A172 (cell line): ENCODE measurements at regions not wholly inside any gene's neighbourhood (a gene's known extent, or its start where the extent isn't known, plus 50 kb on each side); places are given as distances from the start of the nearest gene placed in this dataset.

Source experiments
- DNase-seq: peaks from one replicate; pipeline ENCODE4 v3.0.0-alpha.2; 2015; ENCODE audit warnings: low spot score

- DNase-seq = no peak
Measured at GRCh38 chr3:30069056-30069455, 537.3 kb upstream of the TGFBR2 start.

GRCh38 chr3:30073040-30073439 lies 533.4 kb upstream of the TGFBR2 start:
- DNase-seq = no peak

- DNase-seq = peak; percentile 11
Measured at GRCh38 chr3:30073622-30074021, 532.8 kb upstream of the TGFBR2 start.

- peak; percentile 39 for DNase-seq
Measured at GRCh38 chr3:30075514-30075913, 530.9 kb upstream of the TGFBR2 start.

- DNase-seq = no peak
Measured at GRCh38 chr3:30076899-30077298, 529.5 kb upstream of the TGFBR2 start.

- no peak for DNase-seq
Measured at GRCh38 chr3:30077746-30078145, 528.7 kb upstream of the TGFBR2 start.

- DNase-seq = no peak
Measured at GRCh38 chr3:30078736-30079135, 527.7 kb upstream of the TGFBR2 start.

GRCh38 chr3:30081904-30082303 lies 524.5 kb upstream of the TGFBR2 start:
- DNase-seq = no peak

GRCh38 chr3:30082652-30083051 lies 523.7 kb upstream of the TGFBR2 start:
- DNase-seq = no peak

- DNase-seq = no peak
Measured at GRCh38 chr3:30083315-30083714, 523.1 kb upstream of the TGFBR2 start.

- DNase-seq = no peak
Measured at GRCh38 chr3:30084316-30084715, 522.1 kb upstream of the TGFBR2 start.

- DNase-seq = peak; percentile 68
Measured at GRCh38 chr3:30084971-30085403, 521.4 kb upstream of the TGFBR2 start.

- no peak for DNase-seq
Measured at GRCh38 chr3:30085486-30085885, 520.9 kb upstream of the TGFBR2 start.

- no peak for DNase-seq
Measured at GRCh38 chr3:30091686-30092085, 514.7 kb upstream of the TGFBR2 start.

- no peak for DNase-seq
Measured at GRCh38 chr3:30097022-30097650, 509.3 kb upstream of the TGFBR2 start.

- DNase-seq = no peak
Measured at GRCh38 chr3:30098243-30098642, 508.2 kb upstream of the TGFBR2 start.

- peak; percentile 43 for DNase-seq
Measured at GRCh38 chr3:30098653-30099455, 507.5 kb upstream of the TGFBR2 start.

- no peak for DNase-seq
Measured at GRCh38 chr3:30102356-30102755, 504.0 kb upstream of the TGFBR2 start.

GRCh38 chr3:30103186-30103585 lies 503.2 kb upstream of the TGFBR2 start:
- DNase-seq = no peak

GRCh38 chr3:30107531-30107930 lies 498.9 kb upstream of the TGFBR2 start:
- DNase-seq = no peak

GRCh38 chr3:30112411-30112810 lies 494.0 kb upstream of the TGFBR2 start:
- no peak for DNase-seq

- peak; percentile 50 for DNase-seq
Measured at GRCh38 chr3:30112902-30113484, 493.4 kb upstream of the TGFBR2 start.

- no peak for DNase-seq
Measured at GRCh38 chr3:30113906-30114305, 492.5 kb upstream of the TGFBR2 start.
